Muscle of leg (tissue), 3 donors: ENCODE measurements at regions not wholly inside any gene's neighbourhood (a gene's known extent, or its start where the extent isn't known, plus 50 kb on each side); places are given as distances from the start of the nearest gene placed in this dataset.

ENCODE experiments used
- DNase-seq: peaks from one replicate; pipeline ENCODE4 v3.0.0; 2013
- H3K27ac ChIP-seq: one replicate; pipeline ENCODE4 v1.5.1; 2013; ENCODE audit warnings: mild to moderate bottlenecking, low read length, control low read depth
- H3K27me3 ChIP-seq: one replicate; pipeline ENCODE4 v1.6.1; 2013; ENCODE audit warnings: low read length; ENCODE audit not compliant: control insufficient read depth, insufficient read depth
- H3K36me3 ChIP-seq: one replicate; pipeline ENCODE4 v1.6.1; 2013; ENCODE audit warnings: low read length; ENCODE audit not compliant: control insufficient read depth, insufficient read depth
- H3K4me1 ChIP-seq: one replicate; pipeline ENCODE4 v1.6.1; 2013; ENCODE audit warnings: low read length; ENCODE audit not compliant: control insufficient read depth, insufficient read depth
- H3K4me3 ChIP-seq: one replicate; pipeline ENCODE4 v1.5.1; 2013; ENCODE audit warnings: low read length, control low read depth
- H3K9me3 ChIP-seq: replicated peaks from 2 replicates; pipeline ENCODE4 v1.6.1; 2013; ENCODE audit warnings: low read depth, low read length; ENCODE audit not compliant: control insufficient read depth
- WGBS: methylation state at CpG from one replicate; pipeline ENCODE4 v1.1.5; 2013; ENCODE audit warnings: missing lambda C conversion rate; ENCODE audit not compliant: insufficient coverage; 5-methylcytosine and 5-hydroxymethylcytosine counted together

DNA sequence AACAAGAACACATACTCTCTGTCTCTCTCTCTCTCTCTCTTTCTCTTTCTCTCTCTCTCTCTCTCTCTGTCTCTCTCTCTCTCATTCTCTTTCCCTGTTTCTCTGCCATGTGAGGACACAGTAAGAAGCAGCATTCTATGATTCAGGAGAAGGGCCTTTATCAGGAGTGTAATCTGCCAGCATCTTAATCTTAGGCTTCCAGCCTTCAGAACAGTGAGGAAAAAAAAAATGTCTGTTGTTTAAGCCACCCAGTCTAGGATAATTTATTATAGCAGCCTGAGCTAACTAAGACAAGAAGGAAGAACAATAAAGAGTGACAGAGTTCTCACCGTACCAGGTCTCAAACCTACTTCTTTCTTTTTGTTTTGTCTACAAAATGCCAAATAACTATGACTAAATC, 399.4 kb downstream of the SOCS6 start:
- no peak overlapping the region for H3K4me3 ChIP-seq
- no peak for DNase-seq
- no peaks in the 10 kb centered on the region for H3K4me1 ChIP-seq
- no CpG with 5 or more reads among the region's 1 CpG for WGBS
- no peaks in the 10 kb centered on the region for H3K27me3 ChIP-seq
- H3K36me3 ChIP-seq: no peaks in the 10 kb centered on the region
- no peak overlapping the region for H3K27ac ChIP-seq
- H3K9me3 ChIP-seq: no peaks in the 10 kb centered on the region

DNA sequence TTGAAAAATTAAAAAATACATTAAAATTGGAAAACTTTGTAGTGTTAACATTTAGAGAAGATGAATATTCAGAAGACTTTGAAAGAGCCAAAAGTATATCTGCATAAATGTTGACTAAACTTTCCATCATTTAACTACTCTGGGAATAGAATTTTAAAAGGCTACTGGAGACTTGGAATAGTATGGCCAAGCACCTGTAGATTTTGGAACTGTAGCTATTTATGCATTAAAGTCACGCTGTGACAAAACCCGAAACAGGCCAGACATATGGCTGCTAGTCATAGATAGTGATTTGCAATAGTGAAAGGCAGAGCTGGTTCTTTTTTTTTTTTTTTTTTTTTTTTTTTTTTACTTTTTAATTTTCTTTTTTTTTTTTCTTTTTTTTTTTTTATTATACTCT, 396.0 kb downstream of the SOCS6 start:
- Histone ChIP-seq H3K36me3 (no peaks in the 10 kb centered on the region), H3K27ac (no peak overlapping the region), H3K4me1 (no peaks in the 10 kb centered on the region), H3K27me3 (no peaks in the 10 kb centered on the region), H3K4me3 (no peak overlapping the region), H3K9me3 (peaks cover 3% of the 10 kb centered on the region)
- WGBS: no CpG with 5 or more reads among the region's 2 CpGs
- DNase-seq: no peak

DNA sequence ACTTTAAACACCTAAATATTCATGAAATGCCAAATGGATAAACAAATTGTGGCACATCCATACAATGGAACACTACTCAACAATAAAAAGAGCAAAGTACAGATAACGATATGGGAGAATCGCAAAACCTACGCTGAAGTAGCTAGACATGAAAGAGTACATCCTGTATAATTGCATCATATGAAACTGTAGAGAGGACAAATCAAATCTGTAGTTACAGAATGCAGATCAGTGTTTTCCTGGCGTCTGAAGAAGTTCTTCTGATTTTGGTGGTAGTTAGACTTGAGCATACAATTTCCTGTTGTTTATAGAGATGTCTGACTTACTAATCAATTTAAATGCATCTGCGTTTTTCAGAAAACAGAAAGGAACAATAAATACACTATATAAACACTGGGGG, 394.4 kb downstream of the SOCS6 start:
- Histone ChIP-seq H3K4me1 (no peaks in the 10 kb centered on the region), H3K4me3 (no peak overlapping the region), H3K27ac (no peak overlapping the region), H3K9me3 (peaks cover 3% of the 10 kb centered on the region), H3K27me3 (no peaks in the 10 kb centered on the region), H3K36me3 (no peaks in the 10 kb centered on the region)
- no peak for DNase-seq
- no CpG with 5 or more reads among the region's 5 CpGs for WGBS

DNA sequence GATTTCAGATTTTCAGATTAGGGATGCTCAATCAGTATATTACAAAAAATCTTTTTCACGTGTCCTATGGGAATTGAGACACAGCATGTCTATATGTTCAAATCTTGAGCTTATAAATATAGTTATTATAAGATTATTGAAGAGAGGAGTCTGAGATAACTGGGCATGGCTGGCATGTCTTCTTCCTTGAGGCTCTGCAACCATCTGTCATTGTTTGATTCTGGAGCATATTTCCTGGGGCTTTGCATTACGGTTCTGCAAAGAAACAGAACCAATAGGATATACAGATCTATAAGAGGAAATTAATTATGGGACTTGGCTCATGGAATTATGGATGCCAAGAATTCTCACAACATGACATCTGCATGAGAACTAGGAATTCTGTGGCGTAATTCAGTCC, 386.1 kb downstream of the SOCS6 start:
- WGBS: 100% methylated on average over 1 of the region's 3 CpGs
- no peaks in the 10 kb centered on the region for H3K4me1 ChIP-seq
- no peak overlapping the region for H3K27ac ChIP-seq
- H3K4me3 ChIP-seq: no peak overlapping the region
- no peaks in the 10 kb centered on the region for H3K27me3 ChIP-seq
- H3K36me3 ChIP-seq: no peaks in the 10 kb centered on the region
- peaks cover 3% of the 10 kb centered on the region for H3K9me3 ChIP-seq
- DNase-seq: no peak

DNA sequence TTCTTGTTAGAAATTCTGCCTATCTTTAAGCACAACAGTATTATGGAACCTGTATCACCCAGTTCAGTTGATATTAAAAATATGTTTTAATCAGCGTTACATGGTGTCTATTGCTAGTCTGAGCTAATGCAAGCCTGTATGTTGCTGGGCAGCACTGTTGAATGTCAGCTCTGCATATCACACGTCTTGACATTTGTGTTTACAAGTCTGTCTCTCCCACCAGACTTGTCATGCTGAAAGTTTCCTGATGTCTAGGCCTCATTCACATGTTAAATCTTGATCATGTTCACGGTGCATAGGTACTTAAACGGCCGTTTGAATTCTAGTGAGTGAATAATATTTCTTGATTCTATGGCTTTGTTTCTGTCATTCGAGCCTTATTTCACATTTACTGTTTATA, 385.0 kb downstream of the SOCS6 start:
- 0% methylated on average over 1 of the region's 6 CpGs for WGBS
- Histone ChIP-seq H3K9me3 (peaks cover 14% of the 10 kb centered on the region), H3K4me1 (no peaks in the 10 kb centered on the region), H3K27me3 (no peaks in the 10 kb centered on the region), H3K27ac (no peak overlapping the region), H3K36me3 (no peaks in the 10 kb centered on the region), H3K4me3 (no peak overlapping the region)
- DNase-seq: no peak

- no peak overlapping the region for H3K4me3 ChIP-seq
- peaks cover 16% of the 10 kb centered on the region for H3K9me3 ChIP-seq
- no peak for DNase-seq
- H3K36me3 ChIP-seq: no peaks in the 10 kb centered on the region
- no peak overlapping the region for H3K27ac ChIP-seq
- H3K4me1 ChIP-seq: no peaks in the 10 kb centered on the region
- WGBS: no CpG with 5 or more reads among the region's 5 CpGs
- no peaks in the 10 kb centered on the region for H3K27me3 ChIP-seq
Observed at GRCh38 chr18:70672581-70672980, 383.7 kb downstream of the SOCS6 start.

DNA sequence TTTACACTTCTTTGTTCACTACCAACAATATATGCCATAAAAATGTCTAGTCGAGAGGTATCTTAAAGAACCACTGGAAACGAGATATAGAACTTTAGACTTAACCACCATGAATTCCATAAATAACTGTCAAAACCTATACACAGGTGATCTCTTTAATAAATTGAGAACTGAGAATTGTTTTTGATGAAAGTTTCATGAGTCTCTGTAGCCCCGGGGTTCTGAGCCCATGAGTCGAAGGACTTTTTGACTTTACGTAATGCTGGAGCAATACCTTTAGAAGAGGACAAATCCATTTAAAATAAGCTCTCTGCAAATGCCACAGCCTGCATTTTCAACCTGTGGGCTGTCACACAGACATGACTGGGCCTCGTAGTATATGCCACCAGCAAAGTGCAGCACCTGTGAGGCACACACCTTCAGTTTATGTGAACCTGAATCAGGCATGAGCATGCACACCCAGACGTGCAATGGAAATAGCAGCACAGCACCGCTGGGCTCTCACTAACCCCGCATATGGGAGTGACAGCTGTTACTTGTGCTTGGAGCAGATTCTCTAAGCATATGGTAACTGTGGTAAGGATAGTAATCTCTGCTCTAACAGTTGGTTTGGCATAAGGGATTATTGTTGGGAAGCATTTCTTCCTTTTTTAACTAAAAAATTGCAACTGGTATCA, 383.2 kb downstream of the SOCS6 start:
- Histone ChIP-seq H3K36me3 (no peaks in the 10 kb centered on the region), H3K27me3 (no peaks in the 10 kb centered on the region), H3K4me3 (no peak overlapping the region), H3K4me1 (no peaks in the 10 kb centered on the region), H3K27ac (no peak overlapping the region), H3K9me3 (peaks cover 16% of the 10 kb centered on the region)
- no peak for DNase-seq
- WGBS: 78% methylated on average over 7 of the region's 9 CpGs

DNA sequence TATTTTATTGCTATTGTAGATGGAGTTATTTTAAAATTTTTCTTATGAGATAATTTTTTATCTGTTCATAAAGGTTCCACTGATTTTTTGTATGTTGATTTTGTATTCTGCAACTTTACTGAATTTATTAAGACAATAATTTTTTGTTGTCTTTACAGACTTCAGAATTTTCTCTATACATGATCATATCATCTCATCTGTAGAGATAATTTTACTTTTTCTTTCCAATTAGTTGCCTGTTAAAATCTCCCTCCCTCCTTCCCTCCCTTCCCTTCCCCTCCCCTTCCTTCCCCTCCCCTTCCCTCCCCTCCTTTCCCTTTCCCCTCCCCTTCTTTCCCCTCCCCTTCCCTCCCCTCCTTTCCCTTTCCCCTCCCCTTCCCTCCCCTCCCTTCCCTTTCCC, 378.1 kb downstream of the SOCS6 start:
- Histone ChIP-seq H3K36me3 (no peaks in the 10 kb centered on the region), H3K27ac (no peak overlapping the region), H3K27me3 (no peaks in the 10 kb centered on the region), H3K4me3 (no peak overlapping the region), H3K4me1 (no peaks in the 10 kb centered on the region), H3K9me3 (peaks cover 16% of the 10 kb centered on the region)
- DNase-seq: no peak

GRCh38 chr18:70663141-70663540, 374.3 kb downstream of the SOCS6 start:
- no peak overlapping the region for H3K27ac ChIP-seq
- no peak for DNase-seq
- H3K4me1 ChIP-seq: no peaks in the 10 kb centered on the region
- no CpG with 5 or more reads among the region's 2 CpGs for WGBS
- no peaks in the 10 kb centered on the region for H3K9me3 ChIP-seq
- H3K27me3 ChIP-seq: no peaks in the 10 kb centered on the region
- H3K36me3 ChIP-seq: no peaks in the 10 kb centered on the region
- no peak overlapping the region for H3K4me3 ChIP-seq

GRCh38 chr18:70662588-70662987, 373.7 kb downstream of the SOCS6 start:
- no peaks in the 10 kb centered on the region for H3K4me1 ChIP-seq
- no peak overlapping the region for H3K4me3 ChIP-seq
- no peaks in the 10 kb centered on the region for H3K27me3 ChIP-seq
- H3K27ac ChIP-seq: no peak overlapping the region
- DNase-seq: no peak
- H3K9me3 ChIP-seq: no peaks in the 10 kb centered on the region
- H3K36me3 ChIP-seq: no peaks in the 10 kb centered on the region
- WGBS: 89% methylated on average over 4 of the region's 4 CpGs
